Fibroblast of villous mesenchyme (primary cell): ENCODE measurements at regions not wholly inside any gene's neighbourhood (a gene's known extent, or its start where the extent isn't known, plus 50 kb on each side); places are given as distances from the start of the nearest gene placed in this dataset.

Experiments
- DNase-seq: peaks from one replicate; pipeline ENCODE4 v3.0.0-alpha.2; 2010; ENCODE audit warnings: low read depth
- H3K4me3 ChIP-seq: 2 replicates; pipeline ENCODE4 v1.5.1; 2011; ENCODE audit warnings: low read depth, mild to moderate bottlenecking, low read length
- TF ChIP-seq, protein P1 (sequence below): IDR thresholded peaks from 2 replicates; pipeline ENCODE4 v1.5.1; 2012; ENCODE audit warnings: low read depth, mild to moderate bottlenecking, low read length; ENCODE audit not compliant: insufficient read depth

DNA sequence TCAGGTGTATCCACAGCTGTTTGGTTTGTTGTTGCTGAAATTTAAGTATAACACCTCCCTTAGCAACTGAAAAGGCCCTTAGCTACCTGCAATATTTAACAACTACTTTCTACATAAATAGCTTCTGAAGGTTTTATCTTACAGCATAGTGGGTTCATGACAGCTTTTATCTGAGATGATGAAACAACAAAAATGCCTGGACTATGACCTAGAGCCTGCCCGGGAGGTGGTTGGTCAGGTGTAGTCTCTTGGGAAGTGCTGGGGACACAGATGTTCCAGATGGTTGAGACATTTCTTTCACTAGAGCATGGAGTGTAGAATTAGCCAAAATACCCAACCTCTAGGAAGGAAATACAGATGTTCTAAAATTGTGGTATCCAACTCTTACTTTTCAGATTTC lies 705.4 kb downstream of the MAFB start:
- no peak overlapping the region for H3K4me3 ChIP-seq
- DNase-seq, result no peak
- TF ChIP-seq, protein P1, sequence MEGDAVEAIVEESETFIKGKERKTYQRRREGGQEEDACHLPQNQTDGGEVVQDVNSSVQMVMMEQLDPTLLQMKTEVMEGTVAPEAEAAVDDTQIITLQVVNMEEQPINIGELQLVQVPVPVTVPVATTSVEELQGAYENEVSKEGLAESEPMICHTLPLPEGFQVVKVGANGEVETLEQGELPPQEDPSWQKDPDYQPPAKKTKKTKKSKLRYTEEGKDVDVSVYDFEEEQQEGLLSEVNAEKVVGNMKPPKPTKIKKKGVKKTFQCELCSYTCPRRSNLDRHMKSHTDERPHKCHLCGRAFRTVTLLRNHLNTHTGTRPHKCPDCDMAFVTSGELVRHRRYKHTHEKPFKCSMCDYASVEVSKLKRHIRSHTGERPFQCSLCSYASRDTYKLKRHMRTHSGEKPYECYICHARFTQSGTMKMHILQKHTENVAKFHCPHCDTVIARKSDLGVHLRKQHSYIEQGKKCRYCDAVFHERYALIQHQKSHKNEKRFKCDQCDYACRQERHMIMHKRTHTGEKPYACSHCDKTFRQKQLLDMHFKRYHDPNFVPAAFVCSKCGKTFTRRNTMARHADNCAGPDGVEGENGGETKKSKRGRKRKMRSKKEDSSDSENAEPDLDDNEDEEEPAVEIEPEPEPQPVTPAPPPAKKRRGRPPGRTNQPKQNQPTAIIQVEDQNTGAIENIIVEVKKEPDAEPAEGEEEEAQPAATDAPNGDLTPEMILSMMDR, result no peak

DNA sequence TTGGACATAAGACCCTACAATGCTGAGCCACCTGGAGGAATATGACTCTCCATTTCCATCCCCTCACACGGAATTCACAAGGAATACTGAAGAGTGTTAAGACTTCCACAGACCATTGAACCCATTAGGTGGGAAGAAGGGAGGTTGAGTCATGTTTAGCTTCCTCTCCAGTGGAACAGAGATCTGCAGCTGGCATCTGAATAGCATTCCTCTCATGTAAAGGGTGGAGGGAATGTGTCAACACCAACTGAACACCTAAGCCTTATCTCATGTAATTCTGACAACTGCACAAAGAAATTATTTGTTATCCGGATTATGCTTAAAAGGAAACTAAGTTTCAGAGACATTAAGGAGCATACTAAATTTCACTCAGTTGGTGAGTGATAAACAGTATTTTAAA lies 705.9 kb downstream of the MAFB start:
- TF ChIP-seq, protein P1, result no peak
- DNase-seq, result no peak
- H3K4me3 ChIP-seq, result no peak overlapping the region

DNA sequence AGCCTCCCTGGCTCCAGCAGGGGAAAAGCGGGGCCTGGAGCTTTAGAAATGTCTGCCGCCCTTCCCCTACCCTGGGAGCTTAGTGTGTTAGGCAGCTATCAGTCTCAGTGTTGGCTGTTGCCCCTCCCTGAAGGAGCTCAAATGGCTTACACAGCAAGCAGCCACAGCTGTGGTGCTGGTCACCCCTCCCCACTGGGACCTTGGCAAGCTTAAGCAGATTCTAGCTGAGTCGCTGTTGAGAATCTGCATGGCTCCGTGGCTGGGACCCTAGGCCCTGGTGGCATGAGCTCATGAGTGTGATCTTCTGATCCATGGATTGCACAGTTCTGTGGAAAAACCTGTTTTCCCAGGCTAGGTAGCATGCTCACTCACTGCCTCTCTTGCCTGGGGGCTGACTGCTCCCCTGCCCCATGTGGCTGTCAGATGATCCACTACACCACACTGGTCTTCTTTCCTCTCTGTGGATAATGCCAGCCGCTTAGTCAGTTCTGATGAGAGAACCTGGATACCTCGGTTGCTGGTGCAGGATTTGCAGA lies 714.0 kb downstream of the MAFB start:
- no peak for DNase-seq
- H3K4me3 ChIP-seq, result no peak overlapping the region
- TF ChIP-seq, protein P1, result no peak

DNA sequence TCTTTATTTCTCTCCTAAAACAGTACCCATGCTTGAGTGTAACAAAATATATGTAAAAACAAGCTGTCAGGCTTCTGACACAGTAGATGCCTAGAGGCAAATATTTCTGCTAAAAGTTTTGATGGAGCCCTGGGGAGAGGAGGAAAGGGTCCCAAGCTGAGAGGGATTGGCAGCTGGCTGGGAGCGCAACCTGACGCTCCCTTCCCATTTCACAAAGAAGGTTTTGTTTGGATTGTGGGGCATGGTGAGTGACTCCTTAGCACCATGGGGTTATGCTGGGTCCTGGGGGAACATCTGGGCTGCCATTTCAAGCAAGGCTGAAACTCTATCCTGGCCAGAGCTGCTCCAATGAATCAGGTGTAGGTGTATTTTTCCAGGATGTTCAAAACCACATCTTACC lies 720.5 kb downstream of the MAFB start:
- H3K4me3 ChIP-seq, result no peak overlapping the region
- DNase-seq, result no peak
- TF ChIP-seq, protein P1, result no peak

DNA sequence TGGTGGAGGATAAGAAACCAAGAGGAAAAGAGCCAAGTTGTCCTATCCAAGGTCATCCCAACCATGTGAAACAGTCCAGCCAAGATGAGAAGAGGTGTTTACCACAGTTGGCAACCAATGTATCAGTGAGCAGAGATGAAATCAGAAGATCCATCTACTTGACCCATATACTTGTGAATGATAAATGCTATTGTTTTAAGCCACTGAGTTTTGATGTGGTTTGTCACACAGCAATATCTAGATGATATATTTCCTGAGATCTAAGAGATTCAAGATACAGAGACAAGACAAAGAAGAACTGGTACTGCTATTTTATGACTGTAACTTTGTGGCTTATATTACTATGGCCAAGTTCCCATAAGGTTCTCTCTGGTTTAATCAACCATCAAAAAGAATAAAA lies 721.2 kb downstream of the MAFB start:
- TF ChIP-seq, protein P1, result no peak

DNA sequence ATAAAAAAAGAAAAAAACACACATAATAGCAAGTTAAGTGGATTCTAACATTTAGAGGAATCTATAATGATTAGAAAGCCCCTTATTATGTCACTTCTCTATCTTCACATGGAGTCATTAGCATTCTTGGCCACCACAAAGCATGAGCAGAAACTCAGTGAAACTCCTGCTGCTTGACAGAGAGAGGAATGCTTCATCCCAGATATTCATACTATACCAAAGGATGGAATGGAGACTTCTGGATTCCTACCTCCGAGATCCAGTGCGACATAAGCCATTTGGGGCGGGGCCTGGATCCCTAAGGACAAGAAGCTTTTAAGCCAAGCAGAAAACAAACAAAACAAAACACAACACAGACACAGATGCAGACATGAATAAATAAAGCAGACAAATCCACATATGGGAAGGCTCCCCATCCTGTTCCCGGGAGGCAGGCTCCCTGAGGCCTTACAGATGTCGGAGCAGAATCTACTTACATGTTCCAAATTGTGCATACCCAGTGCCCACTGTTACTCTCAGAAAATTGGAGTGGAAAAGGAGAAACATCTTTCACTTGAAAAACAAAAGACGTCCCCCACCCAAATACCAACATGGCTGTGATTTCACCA lies 727.3 kb downstream of the MAFB start:
- TF ChIP-seq, protein P1, result no peak
- no peak for DNase-seq
- no peak overlapping the region for H3K4me3 ChIP-seq

More for the DNA sequence above, 721.2 kb downstream of the MAFB start:
- H3K4me3 ChIP-seq, result no peak overlapping the region
- DNase-seq, result no peak
